Uterus (tissue), 2 donors: ENCODE measurements at regions not wholly inside any gene's neighbourhood (a gene's known extent, or its start where the extent isn't known, plus 50 kb on each side); places are given as distances from the start of the nearest gene placed in this dataset.

Source experiments
- CTCF ChIP-seq, 4 experiments: fragments of 200-600 bp in 2 of 4; fragments of 450-650 bp in 2 of 4; sonication (generic) in 2 of 4; IDR thresholded peaks; one replicate each; pipeline ENCODE4 v1.5.1; 2016 to 2019; ENCODE audit warnings: antibody characterized with exemption in 4 of 4, mild to moderate bottlenecking in 2 of 4, moderate library complexity in 1 of 4
- POLR2A ChIP-seq, 2 donors: fragments of 450-650 bp; IDR thresholded peaks; one replicate each; pipeline ENCODE4 v1.6.1; 2016; ENCODE audit warnings: antibody characterized with exemption in 2 of 2, mild to moderate bottlenecking in 1 of 2, moderate library complexity in 1 of 2

- no peak for TF ChIP-seq CTCF (IDR thresholded peaks at IDR 0.05)
- no peak for TF ChIP-seq POLR2A (IDR thresholded peaks at IDR 0.05)
Measured at GRCh38 chr2:13005048-13005447, 288.3 kb downstream of the TRIB2 start.
